T-helper 2 cell treated with Interferon-gamma antibody and Interleukin-4, amounts not matched to agents 5 μg/mL and 100 μg/mL, for 36 hours (primary cell): ENCODE measurements at regions not wholly inside any gene's neighbourhood (a gene's known extent, or its start where the extent isn't known, plus 50 kb on each side); places are given as distances from the start of the nearest gene placed in this dataset.

Experiments
- DNase-seq: peaks from one replicate; pipeline ENCODE4 v3.0.0; 2021; ENCODE audit warnings: low spot score
- H3K27ac Mint-ChIP-seq: one replicate; pipeline ENCODE4 v1.8.0; 2021; ENCODE audit warnings: mild to moderate bottlenecking, mixed read lengths
- H3K27me3 Mint-ChIP-seq: one replicate; pipeline ENCODE4 v1.8.0; 2021; ENCODE audit warnings: low read depth, mixed read lengths
- H3K36me3 Mint-ChIP-seq: one replicate; pipeline ENCODE4 v1.8.0; 2021; ENCODE audit warnings: low read depth, mixed read lengths
- H3K4me1 Mint-ChIP-seq: one replicate; pipeline ENCODE4 v1.8.0; 2021; ENCODE audit warnings: low read depth, mixed read lengths
- H3K4me3 Mint-ChIP-seq: one replicate; pipeline ENCODE4 v1.8.0; 2022; ENCODE audit warnings: mild to moderate bottlenecking, moderate library complexity, mixed read lengths
- H3K9me3 Mint-ChIP-seq: one replicate; pipeline ENCODE4 v1.8.0; 2021; ENCODE audit warnings: mixed read lengths

GRCh38 chr6:45830441-45831139 is 185.1 kb downstream of the CLIC5 start:
- DNase-seq: peak; percentile 80
- H3K36me3 Mint-ChIP-seq: peaks cover 10% of the 10 kb centered on the region
- peak overlapping the region; percentile 83 for H3K4me3 Mint-ChIP-seq
- H3K9me3 Mint-ChIP-seq: peaks cover 4% of the 10 kb centered on the region
- H3K4me1 Mint-ChIP-seq: peaks cover 56% of the 10 kb centered on the region
- peak overlapping the region; percentile 86 for H3K27ac Mint-ChIP-seq
- no peaks in the 10 kb centered on the region for H3K27me3 Mint-ChIP-seq

- peaks cover 4% of the 10 kb centered on the region for H3K9me3 Mint-ChIP-seq
- H3K27me3 Mint-ChIP-seq: no peaks in the 10 kb centered on the region
- peak overlapping the region; percentile 83 for H3K4me3 Mint-ChIP-seq
- no peak for DNase-seq
- peaks cover 10% of the 10 kb centered on the region for H3K36me3 Mint-ChIP-seq
- H3K27ac Mint-ChIP-seq: peak overlapping the region; percentile 86
- H3K4me1 Mint-ChIP-seq: peaks cover 49% of the 10 kb centered on the region
These were observed 185.8 kb downstream of the CLIC5 start for GRCh38 chr6:45829873-45830272.

GRCh38 chr6:45827952-45828530 is 187.6 kb downstream of the CLIC5 start:
- DNase-seq: no peak
- peaks cover 45% of the 10 kb centered on the region for H3K4me1 Mint-ChIP-seq
- H3K27ac Mint-ChIP-seq: no peak overlapping the region

GRCh38 chr6:45822873-45823272 is 192.8 kb downstream of the CLIC5 start:
- Mint-ChIP-seq H3K27me3 (no peaks in the 10 kb centered on the region), H3K4me1 (peaks cover 26% of the 10 kb centered on the region), H3K9me3 (peaks cover 16% of the 10 kb centered on the region), H3K27ac (peak overlapping the region; percentile 4), H3K4me3 (no peak overlapping the region), H3K36me3 (peaks cover 11% of the 10 kb centered on the region)
- peak; percentile 40 for DNase-seq

More at GRCh38 chr6:45827952-45828530, 187.6 kb downstream of the CLIC5 start:
- no peaks in the 10 kb centered on the region for H3K27me3 Mint-ChIP-seq
- peaks cover 10% of the 10 kb centered on the region for H3K36me3 Mint-ChIP-seq
- peaks cover 7% of the 10 kb centered on the region for H3K9me3 Mint-ChIP-seq
- H3K4me3 Mint-ChIP-seq: no peak overlapping the region

GRCh38 chr6:45822246-45822812 is 193.3 kb downstream of the CLIC5 start:
- peaks cover 16% of the 10 kb centered on the region for H3K9me3 Mint-ChIP-seq
- H3K4me1 Mint-ChIP-seq: peaks cover 26% of the 10 kb centered on the region
- peak overlapping the region; percentile 77 for H3K27ac Mint-ChIP-seq
- peaks cover 11% of the 10 kb centered on the region for H3K36me3 Mint-ChIP-seq
- DNase-seq: peak; percentile 55
- peak overlapping the region; percentile 28 for H3K4me3 Mint-ChIP-seq
- no peaks in the 10 kb centered on the region for H3K27me3 Mint-ChIP-seq

GRCh38 chr6:45818655-45819054 is 197.0 kb downstream of the CLIC5 start:
- DNase-seq: no peak
- no peaks in the 10 kb centered on the region for H3K27me3 Mint-ChIP-seq
- H3K4me1 Mint-ChIP-seq: peaks cover 30% of the 10 kb centered on the region
- H3K4me3 Mint-ChIP-seq: no peak overlapping the region
- H3K27ac Mint-ChIP-seq: no peak overlapping the region
- peaks cover 12% of the 10 kb centered on the region for H3K36me3 Mint-ChIP-seq
- peaks cover 13% of the 10 kb centered on the region for H3K9me3 Mint-ChIP-seq

- Mint-ChIP-seq H3K36me3 (peaks cover 6% of the 10 kb centered on the region), H3K4me3 (no peak overlapping the region), H3K4me1 (peaks cover 19% of the 10 kb centered on the region), H3K9me3 (peaks cover 8% of the 10 kb centered on the region), H3K27me3 (no peaks in the 10 kb centered on the region), H3K27ac (no peak overlapping the region)
- no peak for DNase-seq
These were observed 198.9 kb downstream of the CLIC5 start for GRCh38 chr6:45816674-45817297.

- DNase-seq: no peak
- Mint-ChIP-seq H3K4me1 (peaks cover 14% of the 10 kb centered on the region), H3K4me3 (no peak overlapping the region), H3K36me3 (peaks cover 6% of the 10 kb centered on the region), H3K27ac (no peak overlapping the region), H3K27me3 (no peaks in the 10 kb centered on the region), H3K9me3 (peaks cover 8% of the 10 kb centered on the region)
These were observed 200.1 kb downstream of the CLIC5 start for GRCh38 chr6:45815466-45816125.

GRCh38 chr6:45814772-45815171 is 200.9 kb downstream of the CLIC5 start:
- Mint-ChIP-seq H3K9me3 (peaks cover 8% of the 10 kb centered on the region), H3K27me3 (no peaks in the 10 kb centered on the region), H3K27ac (no peak overlapping the region), H3K36me3 (peaks cover 6% of the 10 kb centered on the region), H3K4me3 (no peak overlapping the region), H3K4me1 (peaks cover 12% of the 10 kb centered on the region)
- no peak for DNase-seq

GRCh38 chr6:45813943-45814342 is 201.7 kb downstream of the CLIC5 start:
- Mint-ChIP-seq H3K27ac (no peak overlapping the region), H3K4me3 (no peak overlapping the region), H3K36me3 (peaks cover 6% of the 10 kb centered on the region), H3K4me1 (peaks cover 12% of the 10 kb centered on the region), H3K9me3 (peaks cover 8% of the 10 kb centered on the region), H3K27me3 (no peaks in the 10 kb centered on the region)
- no peak for DNase-seq

- H3K27me3 Mint-ChIP-seq: no peaks in the 10 kb centered on the region
- DNase-seq: no peak
- peaks cover 4% of the 10 kb centered on the region for H3K36me3 Mint-ChIP-seq
These were observed 202.7 kb downstream of the CLIC5 start for GRCh38 chr6:45812922-45813321.

GRCh38 chr6:45808917-45809316 is 206.7 kb downstream of the CLIC5 start:
- no peaks in the 10 kb centered on the region for H3K9me3 Mint-ChIP-seq
- peaks cover 2% of the 10 kb centered on the region for H3K4me1 Mint-ChIP-seq
- no peaks in the 10 kb centered on the region for H3K36me3 Mint-ChIP-seq
- no peak for DNase-seq
- H3K27me3 Mint-ChIP-seq: no peaks in the 10 kb centered on the region
- no peak overlapping the region for H3K27ac Mint-ChIP-seq
- no peak overlapping the region for H3K4me3 Mint-ChIP-seq

More at GRCh38 chr6:45812922-45813321, 202.7 kb downstream of the CLIC5 start:
- no peak overlapping the region for H3K4me3 Mint-ChIP-seq
- H3K27ac Mint-ChIP-seq: no peak overlapping the region
- H3K9me3 Mint-ChIP-seq: peaks cover 4% of the 10 kb centered on the region
- H3K4me1 Mint-ChIP-seq: peaks cover 11% of the 10 kb centered on the region

GRCh38 chr6:45808042-45808645 is 207.5 kb downstream of the CLIC5 start:
- H3K27ac Mint-ChIP-seq: no peak overlapping the region
- H3K4me1 Mint-ChIP-seq: peaks cover 2% of the 10 kb centered on the region

More at GRCh38 chr6:45808042-45808645, 207.5 kb downstream of the CLIC5 start:
- H3K36me3 Mint-ChIP-seq: no peaks in the 10 kb centered on the region
- H3K27me3 Mint-ChIP-seq: no peaks in the 10 kb centered on the region
- no peak for DNase-seq
- H3K4me3 Mint-ChIP-seq: no peak overlapping the region
- H3K9me3 Mint-ChIP-seq: no peaks in the 10 kb centered on the region
